22Rv1 (cell line): ENCODE measurements at regions not wholly inside any gene's neighbourhood (a gene's known extent, or its start where the extent isn't known, plus 50 kb on each side); places are given as distances from the start of the nearest gene placed in this dataset.
"Not testable (repeated sequence)": the region's sequence is repeated elsewhere in the genome, so short reads cannot be mapped to it uniquely, and the experiment has no call there.

Source experiments
- H3K27ac ChIP-seq: fragments of 450-650 bp; 2 replicates; pipeline ENCODE4 v1.5.1; 2017
- CTCF ChIP-seq: fragments of 450-650 bp; IDR thresholded peaks from 2 replicates; pipeline ENCODE4 v1.5.1; 2017; ENCODE audit warnings: mild to moderate bottlenecking
- ZFX ChIP-seq: fragments of 450-650 bp; IDR thresholded peaks from 2 replicates; pipeline ENCODE4 v1.6.1; 2017; ENCODE audit warnings: antibody characterized with exemption, borderline replicate concordance

- TF ChIP-seq CTCF (no peak), ZFX (no peak)
- no peak overlapping the region for H3K27ac ChIP-seq
These were observed 148.3 kb upstream of the TFAP2D start for GRCh38 chr6:50565004-50565403.

- not testable (repeated sequence) for H3K27ac ChIP-seq
These were observed 142.1 kb upstream of the TFAP2D start for GRCh38 chr6:50571230-50571629.

- no peak for TF ChIP-seq ZFX
- no peak for TF ChIP-seq CTCF
These were observed 127.6 kb upstream of the TFAP2D start for GRCh38 chr6:50585441-50586330.

GRCh38 chr6:50586331-50586675, 127.0 kb upstream of the TFAP2D start:
- TF ChIP-seq CTCF (no peak), ZFX (no peak)
- H3K27ac ChIP-seq: no peak overlapping the region

More at GRCh38 chr6:50585441-50586330, 127.6 kb upstream of the TFAP2D start:
- no peak overlapping the region for H3K27ac ChIP-seq

GRCh38 chr6:50589751-50590470, 123.4 kb upstream of the TFAP2D start:
- H3K27ac ChIP-seq: no peak overlapping the region
- TF ChIP-seq CTCF: no peak
- no peak for TF ChIP-seq ZFX

GRCh38 chr6:50591135-50591534, 122.2 kb upstream of the TFAP2D start:
- no peak overlapping the region for H3K27ac ChIP-seq
- no peak for TF ChIP-seq ZFX
- no peak for TF ChIP-seq CTCF

- TF ChIP-seq ZFX (no peak), CTCF (no peak)
- H3K27ac ChIP-seq: no peak overlapping the region
These were observed 113.0 kb upstream of the TFAP2D start for GRCh38 chr6:50600280-50600679.
